CD4-positive, alpha-beta memory T cell (primary cell): ENCODE measurements at regions not wholly inside any gene's neighbourhood (a gene's known extent, or its start where the extent isn't known, plus 50 kb on each side); places are given as distances from the start of the nearest gene placed in this dataset.

Experiments used
- CTCF ChIA-PET: fragments of 350-600 bp; sonication (Branson Sonifier 250); formaldehyde crosslinking; loops from one replicate; lab custom pipeline; 2021; ENCODE audit warnings: inconsistent platforms; ENCODE audit not compliant: partially characterized antibody; lab: Charles Lee
- POLR2A ChIA-PET: fragments of 350-600 bp; sonication (Branson Sonifier 250); formaldehyde crosslinking; loops from one replicate; lab custom pipeline; 2021; ENCODE audit not compliant: partially characterized antibody; lab: Charles Lee
- DNase-seq, 5 donors: peaks; one replicate each; pipeline versions ENCODE4 v3.0.0 to v3.0.0-alpha.2; 2020 to 2022; ENCODE audit warnings: mixed read lengths in 1 of 5
- H3K27ac ChIP-seq: one replicate; pipeline ENCODE4 v1.7.0; 2013; ENCODE audit warnings: low read depth, low read length
- H3K27me3 ChIP-seq: 2 replicates; pipeline ENCODE4 v1.7.0; 2013; ENCODE audit warnings: mild to moderate bottlenecking, low read length, moderate library complexity; ENCODE audit not compliant: insufficient read depth
- H3K36me3 ChIP-seq: 2 replicates; pipeline ENCODE4 v1.7.0; 2013; ENCODE audit warnings: mild to moderate bottlenecking, low read length, moderate library complexity; ENCODE audit not compliant: insufficient read depth
- H3K4me1 ChIP-seq: 2 replicates; pipeline ENCODE4 v1.7.0; 2013; ENCODE audit warnings: mild to moderate bottlenecking, low read length, moderate library complexity; ENCODE audit not compliant: insufficient read depth
- H3K4me3 ChIP-seq, 2 donors: one replicate each; pipeline ENCODE4 v1.7.0; 2013; ENCODE audit warnings: low read length in 2 of 2, mild to moderate bottlenecking in 1 of 2
- H3K9me3 ChIP-seq, 2 donors: one replicate each; pipeline ENCODE4 v1.7.0; 2013; ENCODE audit warnings: low read length in 2 of 2, control low read depth in 1 of 2; ENCODE audit not compliant: control insufficient read depth in 1 of 2
- H3K27ac Mint-ChIP-seq, 7 donors: one replicate each; pipeline ENCODE4 v1.8.0; 2020 to 2021; ENCODE audit warnings: mixed read lengths in 7 of 7, mild to moderate bottlenecking in 6 of 7, inconsistent platforms in 3 of 7, moderate library complexity in 3 of 7
- H3K27me3 Mint-ChIP-seq, 2 donors: one replicate each; pipeline ENCODE4 v1.8.0; 2020 to 2021; ENCODE audit warnings: mixed read lengths in 2 of 2
- H3K36me3 Mint-ChIP-seq, 2 donors: one replicate each; pipeline ENCODE4 v1.8.0; 2020 to 2021; ENCODE audit warnings: mixed read lengths in 2 of 2, inconsistent platforms in 1 of 2, mild to moderate bottlenecking in 1 of 2
- H3K4me1 Mint-ChIP-seq, 4 donors: one replicate each; pipeline ENCODE4 v1.8.0; 2020 to 2021; ENCODE audit warnings: mixed read lengths in 4 of 4, mild to moderate bottlenecking in 1 of 4
- H3K4me3 Mint-ChIP-seq, 8 donors: one replicate each; pipeline ENCODE4 v1.8.0; 2020 to 2021; ENCODE audit warnings: mixed read lengths in 8 of 8, mild to moderate bottlenecking in 7 of 8, moderate library complexity in 6 of 8, inconsistent platforms in 3 of 8
- H3K9me3 Mint-ChIP-seq, 8 donors: one replicate each; pipeline ENCODE4 v1.8.0; 2020 to 2021; ENCODE audit warnings: mixed read lengths in 8 of 8, mild to moderate bottlenecking in 5 of 8, inconsistent platforms in 3 of 8, moderate library complexity in 1 of 8
- intact Hi-C: fragments of 100-400 bp; cut with micrococcal nuclease; formaldehyde crosslinking; loops from one replicate; pipeline ENCODE4 v1.15.1; 2023

DNA sequence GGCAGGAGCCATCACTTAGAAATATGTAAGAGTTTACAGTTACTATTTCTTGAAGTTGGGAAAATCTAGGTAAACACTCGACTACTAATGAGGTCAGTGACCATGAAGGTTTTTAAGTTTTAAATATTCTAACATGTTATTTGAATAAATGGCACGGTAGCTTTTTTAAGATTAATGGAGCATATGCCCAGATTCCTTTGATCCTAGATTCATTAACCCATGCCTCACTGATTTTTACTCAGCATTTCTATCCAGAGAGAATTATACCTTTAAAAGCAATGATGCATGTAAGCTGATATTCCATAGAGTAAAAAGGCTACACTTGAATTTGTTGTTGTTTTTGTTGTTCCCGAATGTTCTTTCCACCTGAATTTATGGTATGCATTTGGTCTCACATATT lies 541.4 kb downstream of the DACH1 start:
- no peaks in the 10 kb centered on the region for H3K36me3 ChIP-seq
- H3K9me3 ChIP-seq, result no peaks in the 10 kb centered on the region
- Mint-ChIP-seq H3K36me3 (no peaks in the 10 kb centered on the region), H3K4me3 (no peak overlapping the region), H3K27me3 (peaks cover 0 to 2% of the 10 kb centered on the region in 2 donors), H3K4me1 (no peaks in the 10 kb centered on the region), H3K27ac (no peak overlapping the region), H3K9me3 (peaks cover 0 to 5% (median 0%) of the 10 kb centered on the region in 8 donors)
- POLR2A ChIA-PET, result no interaction called here
- intact Hi-C loops, result no loop called here
- H3K4me3 ChIP-seq, result no peak overlapping the region
- H3K27ac ChIP-seq, result no peak overlapping the region
- CTCF ChIA-PET, result no interaction called here
- H3K27me3 ChIP-seq, result no peaks in the 10 kb centered on the region
- H3K4me1 ChIP-seq, result no peaks in the 10 kb centered on the region
- no peak for DNase-seq

DNA sequence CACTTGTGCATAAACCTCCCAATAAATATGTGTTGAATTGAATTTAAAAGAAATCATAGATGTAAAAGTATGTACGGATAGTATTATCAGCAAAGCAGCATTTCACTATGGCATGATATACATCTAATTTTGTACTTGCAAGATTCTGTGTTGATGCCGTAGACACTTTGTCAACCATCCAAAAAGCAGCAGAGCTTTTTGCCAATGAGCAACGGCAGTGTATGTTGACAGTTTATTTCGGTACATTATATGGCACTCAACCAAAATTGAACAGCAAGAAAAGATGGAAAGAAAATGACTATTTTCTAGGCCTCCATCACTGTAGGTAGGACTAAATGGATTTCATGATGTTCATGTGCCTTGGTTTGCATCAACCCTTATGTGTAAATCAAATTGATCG lies 543.7 kb downstream of the DACH1 start:
- no peaks in the 10 kb centered on the region for H3K4me1 Mint-ChIP-seq
- CTCF ChIA-PET, result no interaction called here

DNA sequence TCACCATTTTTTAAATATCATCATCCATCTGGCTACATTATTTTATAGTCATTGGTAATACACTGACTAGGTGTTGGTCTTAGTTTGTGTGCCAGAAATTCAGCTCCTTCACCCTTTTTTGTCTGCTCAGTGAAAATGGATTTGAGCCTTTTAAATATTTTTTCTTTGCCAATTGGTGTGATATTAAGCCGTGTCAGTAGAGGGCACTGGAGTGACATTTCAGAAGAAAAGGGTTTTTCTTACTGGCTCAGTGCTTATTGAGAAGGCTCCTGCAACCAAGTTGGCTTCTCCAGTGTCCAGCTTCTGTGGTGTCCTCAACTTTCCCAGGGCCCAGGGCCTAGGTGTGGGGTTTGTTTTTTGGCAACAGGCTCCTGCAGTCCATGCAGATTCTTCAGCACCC lies 546.6 kb downstream of the DACH1 start:
- Mint-ChIP-seq H3K4me1 (no peaks in the 10 kb centered on the region), H3K36me3 (no peaks in the 10 kb centered on the region), H3K27me3 (peaks cover 0 to 4% of the 10 kb centered on the region in 2 donors), H3K27ac (no peak overlapping the region), H3K4me3 (no peak overlapping the region), H3K9me3 (peaks cover 0 to 6% (median under 1%) of the 10 kb centered on the region in 8 donors)
- Histone ChIP-seq H3K4me3 (no peak overlapping the region), H3K36me3 (no peaks in the 10 kb centered on the region), H3K27ac (no peak overlapping the region), H3K9me3 (no peaks in the 10 kb centered on the region), H3K27me3 (no peaks in the 10 kb centered on the region), H3K4me1 (no peaks in the 10 kb centered on the region)
- intact Hi-C loops, result no loop called here
- POLR2A ChIA-PET, result no interaction called here
- DNase-seq, result no peak
- CTCF ChIA-PET, result no interaction called here

More for the DNA sequence above, 543.7 kb downstream of the DACH1 start:
- Mint-ChIP-seq H3K27me3 (peaks cover 0 to 2% of the 10 kb centered on the region in 2 donors), H3K9me3 (peaks cover 0 to 6% (median under 1%) of the 10 kb centered on the region in 8 donors), H3K4me3 (no peak overlapping the region), H3K27ac (no peak overlapping the region), H3K36me3 (no peaks in the 10 kb centered on the region)
- Histone ChIP-seq H3K27me3 (no peaks in the 10 kb centered on the region), H3K4me1 (no peaks in the 10 kb centered on the region), H3K27ac (no peak overlapping the region), H3K9me3 (no peaks in the 10 kb centered on the region), H3K36me3 (no peaks in the 10 kb centered on the region), H3K4me3 (no peak overlapping the region)
- POLR2A ChIA-PET, result no interaction called here
- DNase-seq, result no peak
- intact Hi-C loops, result no loop called here

DNA sequence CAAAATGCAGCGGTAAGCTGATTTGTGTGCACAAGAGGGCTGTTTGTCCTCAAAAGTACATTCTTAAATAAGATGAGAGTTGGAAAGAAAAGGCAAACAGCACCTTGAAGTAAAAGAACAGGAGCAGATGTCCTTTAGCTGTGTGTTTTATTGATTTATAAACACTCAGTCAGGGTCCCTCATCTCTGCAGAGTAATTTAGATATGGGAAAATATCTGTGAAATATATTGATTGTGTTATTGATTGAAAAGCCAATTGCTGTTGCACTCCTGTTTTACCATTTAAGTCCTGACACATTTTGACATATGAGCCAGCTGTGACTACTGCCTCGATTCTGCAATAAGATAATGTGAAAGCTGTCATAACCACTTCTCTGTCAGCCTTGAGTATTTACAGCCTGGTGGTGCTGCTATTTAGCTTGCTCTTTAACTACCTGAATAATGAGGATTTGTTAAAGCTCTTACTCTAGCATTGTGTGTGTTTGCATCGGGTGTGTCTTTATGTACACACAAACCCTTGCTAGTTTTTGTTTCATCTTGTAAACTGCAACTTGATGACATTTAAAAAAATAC lies 550.1 kb downstream of the DACH1 start:
- peaks cover 1 to 4% of the 10 kb centered on the region in 2 donors for H3K27me3 Mint-ChIP-seq
- DNase-seq, result no peak
- no peak overlapping the region for H3K27ac Mint-ChIP-seq
- no peak overlapping the region for H3K4me3 Mint-ChIP-seq
- Histone ChIP-seq H3K27ac (no peak overlapping the region), H3K9me3 (no peaks in the 10 kb centered on the region), H3K27me3 (no peaks in the 10 kb centered on the region), H3K4me3 (no peak overlapping the region), H3K36me3 (no peaks in the 10 kb centered on the region), H3K4me1 (no peaks in the 10 kb centered on the region)
- POLR2A ChIA-PET, result no interaction called here
- no peaks in the 10 kb centered on the region for H3K36me3 Mint-ChIP-seq
- H3K9me3 Mint-ChIP-seq, result peaks cover 0 to 6% (median under 1%) of the 10 kb centered on the region in 8 donors
- no peaks in the 10 kb centered on the region for H3K4me1 Mint-ChIP-seq
- CTCF ChIA-PET, result no interaction called here
- intact Hi-C loops, result no loop called here

DNA sequence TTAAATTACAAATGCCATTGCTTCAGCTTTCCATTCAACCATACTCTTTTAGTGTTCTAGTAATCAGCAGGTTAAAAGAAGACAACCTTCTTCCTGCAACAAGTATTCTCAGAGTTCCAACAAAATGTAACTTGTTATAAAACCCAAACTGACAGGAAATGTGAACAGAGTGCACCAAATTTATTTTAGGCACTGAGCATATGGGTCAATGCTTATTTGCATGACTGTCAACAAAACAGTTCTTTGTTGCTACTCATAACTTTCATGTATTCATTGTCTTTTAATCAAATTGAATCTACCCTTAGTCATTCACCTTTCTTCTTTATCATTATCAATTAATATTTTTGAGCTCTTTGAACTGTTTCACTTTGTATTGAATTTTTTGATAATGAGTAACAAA lies 554.1 kb downstream of the DACH1 start:
- DNase-seq, result no peak
- Histone ChIP-seq H3K36me3 (no peaks in the 10 kb centered on the region), H3K27ac (no peak overlapping the region), H3K9me3 (no peaks in the 10 kb centered on the region), H3K27me3 (no peaks in the 10 kb centered on the region), H3K4me1 (no peaks in the 10 kb centered on the region), H3K4me3 (no peak overlapping the region)
- CTCF ChIA-PET, result no interaction called here
- Mint-ChIP-seq H3K4me3 (no peak overlapping the region), H3K9me3 (no peaks in the 10 kb centered on the region), H3K27ac (no peak overlapping the region), H3K4me1 (no peaks in the 10 kb centered on the region), H3K36me3 (no peaks in the 10 kb centered on the region), H3K27me3 (peaks cover 1 to 4% of the 10 kb centered on the region in 2 donors)
- POLR2A ChIA-PET, result no interaction called here
- intact Hi-C loops, result no loop called here

DNA sequence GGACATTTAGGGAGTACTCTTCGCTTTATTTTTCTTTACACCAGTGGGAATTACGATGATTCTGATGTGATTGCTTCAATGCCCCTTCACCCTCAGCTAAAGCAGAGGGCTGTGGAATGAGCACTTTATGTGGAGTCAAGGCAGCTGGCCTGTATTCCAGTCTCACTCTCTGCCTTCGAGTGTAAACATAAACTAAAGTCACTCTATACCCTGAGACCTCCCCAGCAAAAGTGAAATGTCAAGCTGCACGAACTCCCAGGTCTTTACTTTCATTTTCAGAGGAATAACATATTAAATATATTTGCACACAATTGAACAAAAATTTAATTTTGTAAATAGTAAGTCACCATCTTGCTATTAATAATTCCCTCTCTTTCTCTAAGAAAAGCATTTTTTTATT lies 557.1 kb downstream of the DACH1 start:
- intact Hi-C loops, result no loop called here
- H3K36me3 ChIP-seq, result no peaks in the 10 kb centered on the region
- H3K36me3 Mint-ChIP-seq, result no peaks in the 10 kb centered on the region
- ChIA-PET POLR2A (no interaction called here), CTCF (no interaction called here)
- H3K4me3 Mint-ChIP-seq, result no peak overlapping the region
- no peaks in the 10 kb centered on the region for H3K27me3 ChIP-seq
- H3K9me3 ChIP-seq, result no peaks in the 10 kb centered on the region
- H3K27ac ChIP-seq, result no peak overlapping the region
- H3K4me1 ChIP-seq, result no peaks in the 10 kb centered on the region
- no peaks in the 10 kb centered on the region for H3K9me3 Mint-ChIP-seq
- no peak for DNase-seq
- no peaks in the 10 kb centered on the region for H3K4me1 Mint-ChIP-seq
- H3K27me3 Mint-ChIP-seq, result peaks cover 0 to 1% of the 10 kb centered on the region in 2 donors
- no peak overlapping the region for H3K4me3 ChIP-seq
- no peak overlapping the region for H3K27ac Mint-ChIP-seq

DNA sequence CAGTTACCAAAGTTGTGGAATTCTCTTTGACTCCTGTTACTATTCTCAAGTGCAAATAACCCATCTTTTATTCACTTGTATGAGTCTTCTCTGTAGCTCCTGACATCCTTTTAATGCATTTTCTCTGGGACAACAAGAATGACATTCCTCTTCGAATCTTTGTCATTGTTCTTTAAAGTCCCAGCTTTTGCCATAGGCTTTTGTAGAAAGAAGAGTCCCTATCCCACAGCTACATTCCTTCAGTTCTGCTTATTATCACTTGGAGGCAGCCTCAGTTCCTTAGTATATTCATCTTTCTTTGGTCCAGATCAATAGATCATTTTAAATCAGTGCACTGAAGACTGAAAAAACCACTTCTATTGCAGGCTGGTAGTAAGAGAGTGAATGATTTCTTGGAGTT lies 560.2 kb downstream of the DACH1 start:
- POLR2A ChIA-PET, result no interaction called here
- no peak for DNase-seq
- intact Hi-C loops, result no loop called here
- CTCF ChIA-PET, result no interaction called here
- H3K27me3 ChIP-seq, result no peaks in the 10 kb centered on the region
- no peaks in the 10 kb centered on the region for H3K9me3 ChIP-seq
- H3K4me1 ChIP-seq, result no peaks in the 10 kb centered on the region
- Mint-ChIP-seq H3K27ac (no peak overlapping the region), H3K4me3 (no peak overlapping the region), H3K27me3 (no peaks in the 10 kb centered on the region), H3K9me3 (peaks cover 0 to 2% (median 0%) of the 10 kb centered on the region in 8 donors), H3K4me1 (no peaks in the 10 kb centered on the region), H3K36me3 (no peaks in the 10 kb centered on the region)
- H3K27ac ChIP-seq, result no peak overlapping the region
- H3K36me3 ChIP-seq, result no peaks in the 10 kb centered on the region
- no peak overlapping the region for H3K4me3 ChIP-seq

DNA sequence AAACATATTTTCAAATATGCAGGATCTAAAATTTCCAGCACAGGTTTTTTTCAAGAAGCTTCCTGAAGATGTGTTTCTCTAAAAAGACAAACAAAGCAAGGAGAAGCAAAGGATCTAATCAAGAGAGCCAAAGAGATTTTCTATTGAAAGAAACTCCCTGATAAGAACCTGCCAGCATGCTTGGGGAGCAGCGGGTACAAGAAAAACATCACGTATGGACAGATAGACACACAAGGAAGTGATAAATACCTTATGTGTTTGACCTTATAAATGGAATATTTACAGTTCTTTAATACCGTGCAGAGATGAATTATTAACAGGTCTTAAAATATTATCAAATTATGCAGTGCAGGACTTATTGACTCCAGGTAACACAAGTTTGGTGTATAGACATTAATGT lies 562.1 kb downstream of the DACH1 start:
- peaks cover 0 to 2% (median 0%) of the 10 kb centered on the region in 8 donors for H3K9me3 Mint-ChIP-seq
- intact Hi-C loops, result no loop called here
- H3K4me1 ChIP-seq, result no peaks in the 10 kb centered on the region
- ChIA-PET CTCF (no interaction called here), POLR2A (no interaction called here)
- no peaks in the 10 kb centered on the region for H3K36me3 Mint-ChIP-seq
- no peaks in the 10 kb centered on the region for H3K36me3 ChIP-seq
- H3K4me3 ChIP-seq, result no peak overlapping the region
- no peaks in the 10 kb centered on the region for H3K4me1 Mint-ChIP-seq
- H3K27ac Mint-ChIP-seq, result no peak overlapping the region
- no peak overlapping the region for H3K27ac ChIP-seq
- no peak overlapping the region for H3K4me3 Mint-ChIP-seq
- no peaks in the 10 kb centered on the region for H3K27me3 Mint-ChIP-seq
- H3K27me3 ChIP-seq, result no peaks in the 10 kb centered on the region
- H3K9me3 ChIP-seq, result no peaks in the 10 kb centered on the region
- DNase-seq, result no peak
